ENCODE measurements at regions not wholly inside any gene's neighbourhood (a gene's known extent, or its start where the extent isn't known, plus 50 kb on each side); places are given as distances from the start of the nearest gene placed in this dataset.

- H3K4me1 ChIP-seq (ENCODE audit: control insufficient read depth, extremely low read depth, insufficient read depth, low read length), result peaks cover 4% of the 10 kb centered on the region
- H3K27ac ChIP-seq (ENCODE audit: control insufficient read depth, insufficient read depth, low read length), result no peak overlapping the region
- DNase-seq (ENCODE audit: low read depth, low spot score), result no peak
- no peak overlapping the region for H3K4me2 ChIP-seq (ENCODE audit: control insufficient read depth, extremely low read depth, insufficient read depth, low read depth, low read length)
- no peaks in the 10 kb centered on the region for H3K36me3 ChIP-seq (ENCODE audit: control insufficient read depth in 2 of 2, extremely low read depth in 1 of 2, insufficient read depth in 2 of 2, low read length in 2 of 2)
- H3K9me1 ChIP-seq (ENCODE audit: control insufficient read depth, extremely low read depth, insufficient read depth, low read length), result no peaks in the 10 kb centered on the region
- H3K27me3 ChIP-seq (ENCODE audit: control insufficient read depth, extremely low read depth, insufficient read depth, low read length), result no peaks in the 10 kb centered on the region
- H3K79me2 ChIP-seq (ENCODE audit: control insufficient read depth, insufficient read depth, low read length), result no peaks in the 10 kb centered on the region
- TF ChIP-seq EZH2 (IDR thresholded peaks at IDR 0.05; ENCODE audit: low read length) (no peak), CTCF (optimal IDR thresholded peaks at IDR 0.05 in 1 of 3, IDR thresholded peaks at IDR 0.05 in 1 of 3, conservative IDR thresholded peaks at IDR 0.05 in 1 of 3; ENCODE audit: extremely low read depth in 1 of 3, insufficient read depth in 2 of 3, low read length in 3 of 3) (no peak)
- no peak overlapping the region for H2AFZ ChIP-seq (ENCODE audit: control insufficient read depth, low read length)
- H3K4me3 ChIP-seq (ENCODE audit: control insufficient read depth in 2 of 3, extremely low read depth in 1 of 3, insufficient read depth in 2 of 3, low read depth in 1 of 3, low read length in 3 of 3), result no peak overlapping the region
- no peak overlapping the region for H3K9ac ChIP-seq (ENCODE audit: control insufficient read depth, extremely low read depth, insufficient read depth, low read length)
- dilution Hi-C loops (cut with MboI; ENCODE audit: extremely low pct_ligation_motif_present, low sequenced_read_pairs), result no loop called here
- no peaks in the 10 kb centered on the region for H4K20me1 ChIP-seq (ENCODE audit: control insufficient read depth, extremely low read depth, insufficient read depth, low read length)
- peak; percentile 41 for FAIRE-seq
- H3K9me3 ChIP-seq (ENCODE audit: control insufficient read depth, low read depth, low read length), result no peaks in the 10 kb centered on the region
Observed at GRCh38 chr1:34415140-34415539, 238.4 kb downstream of the C1orf94 start.

- no peak overlapping the region for H2AFZ ChIP-seq (ENCODE audit: control insufficient read depth, low read length)
- FAIRE-seq, result no peak
Observed at GRCh38 chr1:34418166-34418565, 241.5 kb downstream of the C1orf94 start.

More at GRCh38 chr1:34418166-34418565, 241.5 kb downstream of the C1orf94 start:
- H3K27me3 ChIP-seq (ENCODE audit: control insufficient read depth, extremely low read depth, insufficient read depth, low read length), result no peaks in the 10 kb centered on the region
- H3K36me3 ChIP-seq (ENCODE audit: control insufficient read depth in 2 of 2, extremely low read depth in 1 of 2, insufficient read depth in 2 of 2, low read length in 2 of 2), result no peaks in the 10 kb centered on the region
- H3K79me2 ChIP-seq (ENCODE audit: control insufficient read depth, insufficient read depth, low read length), result no peaks in the 10 kb centered on the region
- DNase-seq (ENCODE audit: low read depth, low spot score), result no peak
- no peak overlapping the region for H3K9ac ChIP-seq (ENCODE audit: control insufficient read depth, extremely low read depth, insufficient read depth, low read length)
- peaks cover 4% of the 10 kb centered on the region for H3K4me1 ChIP-seq (ENCODE audit: control insufficient read depth, extremely low read depth, insufficient read depth, low read length)
- no peaks in the 10 kb centered on the region for H3K9me3 ChIP-seq (ENCODE audit: control insufficient read depth, low read depth, low read length)
- H3K4me2 ChIP-seq (ENCODE audit: control insufficient read depth, extremely low read depth, insufficient read depth, low read depth, low read length), result no peak overlapping the region
- H3K27ac ChIP-seq (ENCODE audit: control insufficient read depth, insufficient read depth, low read length), result no peak overlapping the region
- dilution Hi-C loops (cut with MboI; ENCODE audit: extremely low pct_ligation_motif_present, low sequenced_read_pairs), result no loop called here
- no peaks in the 10 kb centered on the region for H3K9me1 ChIP-seq (ENCODE audit: control insufficient read depth, extremely low read depth, insufficient read depth, low read length)
- H3K4me3 ChIP-seq (ENCODE audit: control insufficient read depth in 2 of 3, extremely low read depth in 1 of 3, insufficient read depth in 2 of 3, low read depth in 1 of 3, low read length in 3 of 3), result no peak overlapping the region
- TF ChIP-seq EZH2 (IDR thresholded peaks at IDR 0.05; ENCODE audit: low read length), result no peak
- no peak for TF ChIP-seq CTCF (optimal IDR thresholded peaks at IDR 0.05 in 1 of 3, IDR thresholded peaks at IDR 0.05 in 1 of 3, conservative IDR thresholded peaks at IDR 0.05 in 1 of 3; ENCODE audit: extremely low read depth in 1 of 3, insufficient read depth in 2 of 3, low read length in 3 of 3)
- H4K20me1 ChIP-seq (ENCODE audit: control insufficient read depth, extremely low read depth, insufficient read depth, low read length), result no peaks in the 10 kb centered on the region
